ENCODE measurements at regions not wholly inside any gene's neighbourhood (a gene's known extent, or its start where the extent isn't known, plus 50 kb on each side); places are given as distances from the start of the nearest gene placed in this dataset.

- TF ChIP-seq CTCF (conservative IDR thresholded peaks at IDR 0.05) (no peak), EZH2 (IDR thresholded peaks at IDR 0.05; ENCODE audit: low read depth) (no peak)
These were observed 281.9 kb upstream of the MAF start for GRCh38 chr16:79882340-79883005.

Measured in PC-9 (cell line).